ENCODE measurements at regions not wholly inside any gene's neighbourhood (a gene's known extent, or its start where the extent isn't known, plus 50 kb on each side); places are given as distances from the start of the nearest gene placed in this dataset.
A peak's percentile ranks its signal among the peaks of the same experiment; 100 is the strongest.
"Not testable (repeated sequence)": the region's sequence is repeated elsewhere in the genome, so short reads cannot be mapped to it uniquely, and the experiment has no call there.

DNA sequence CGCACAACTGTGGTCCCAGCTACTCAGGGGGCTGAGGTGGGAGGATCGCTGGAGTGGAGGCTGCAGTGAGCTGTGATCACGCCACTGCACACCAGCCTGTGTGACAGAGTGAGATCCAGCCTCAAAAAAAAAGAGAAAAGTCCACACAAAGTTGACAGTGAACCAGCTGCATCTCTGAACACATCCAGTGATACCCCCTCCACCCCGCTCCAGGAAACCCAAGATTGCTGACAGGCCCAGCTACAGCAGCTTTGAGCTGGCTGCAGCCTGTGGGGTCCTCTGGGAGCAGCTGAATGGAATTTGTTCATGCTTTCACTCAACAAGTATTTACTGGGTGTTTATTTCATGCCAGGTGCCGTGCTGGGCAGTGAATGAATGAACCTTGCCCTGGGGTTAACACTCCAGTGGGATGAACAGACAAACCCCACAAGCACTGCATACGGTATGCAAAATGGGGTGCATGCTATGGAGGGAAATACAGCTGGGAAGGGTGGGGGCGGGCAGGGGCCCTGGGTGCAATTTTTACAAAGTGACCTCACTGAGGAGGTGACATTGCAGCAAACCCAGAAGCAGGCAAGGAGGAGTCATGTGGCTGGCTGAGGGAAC lies 170.9 kb downstream of the GOSR1 start:
- in situ Hi-C loops (cut with HindIII; ENCODE audit: low sequenced_read_pairs); DNase-seq (ENCODE audit: low spot score): not testable (repeated sequence)

DNA sequence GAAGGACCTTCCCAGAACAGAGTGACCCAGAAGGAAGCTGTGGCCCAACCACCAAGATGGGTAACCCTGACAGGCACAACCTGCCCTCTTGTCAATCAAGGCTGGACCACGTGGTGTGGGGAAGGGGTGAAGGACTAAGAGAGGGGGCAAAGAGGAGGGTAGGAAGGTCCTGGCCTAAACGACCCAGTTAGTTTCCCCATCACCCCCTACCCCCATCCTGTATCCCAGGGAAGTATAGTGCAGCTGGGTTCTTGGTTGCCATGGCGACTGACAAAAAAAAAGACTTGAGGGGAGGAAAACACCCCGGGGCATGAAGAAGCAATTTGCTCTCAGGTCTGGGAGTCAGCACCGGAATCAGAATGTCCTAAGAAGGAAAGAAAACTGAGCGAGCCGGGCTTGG lies 168.7 kb downstream of the GOSR1 start:
- DNase-seq (ENCODE audit: low spot score); in situ Hi-C loops (cut with HindIII; ENCODE audit: low sequenced_read_pairs): not testable (repeated sequence)

DNA sequence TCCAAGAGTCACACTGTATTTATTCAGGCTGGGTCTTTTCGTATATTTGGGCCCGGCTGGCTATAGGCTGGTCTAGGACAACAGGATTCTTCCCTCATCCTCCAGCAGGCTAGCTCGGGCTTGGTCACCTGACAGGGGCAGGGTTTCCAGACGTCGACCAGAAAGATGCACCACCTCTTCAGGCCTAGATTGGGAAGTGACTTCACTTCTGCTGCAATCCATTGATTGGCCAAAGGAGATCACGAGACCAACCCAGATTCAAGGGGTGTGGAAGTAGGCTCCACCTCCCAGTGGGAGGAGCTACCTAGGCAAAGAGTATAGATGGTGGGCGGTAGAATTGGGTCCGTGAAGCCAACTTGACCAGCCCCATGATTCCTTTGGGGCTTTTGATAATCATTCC lies 167.5 kb downstream of the GOSR1 start:
- in situ Hi-C loops (cut with HindIII; ENCODE audit: low sequenced_read_pairs); DNase-seq (ENCODE audit: low spot score): not testable (repeated sequence)

DNA sequence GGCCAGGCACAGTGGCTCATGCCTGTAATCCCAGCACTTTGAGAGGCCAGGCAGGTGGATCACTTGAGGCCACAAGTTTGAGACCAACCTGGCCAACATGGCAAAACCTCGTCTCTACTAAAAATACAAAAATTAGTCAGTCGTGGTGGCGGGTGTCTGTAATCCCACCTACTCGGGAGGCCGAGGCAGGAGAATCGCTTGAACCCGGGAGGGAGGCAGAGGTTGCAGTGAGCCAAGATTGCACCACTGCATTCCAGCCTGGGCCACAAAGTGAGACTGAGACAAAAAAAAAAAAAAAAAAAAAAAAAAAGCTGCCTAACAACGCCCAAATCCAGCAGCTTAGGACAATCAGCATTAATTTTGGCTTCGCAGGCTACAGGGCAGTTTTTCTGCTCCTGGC lies 167.1 kb downstream of the GOSR1 start:
- DNase-seq (ENCODE audit: low spot score); in situ Hi-C loops (cut with HindIII; ENCODE audit: low sequenced_read_pairs): not testable (repeated sequence)

DNA sequence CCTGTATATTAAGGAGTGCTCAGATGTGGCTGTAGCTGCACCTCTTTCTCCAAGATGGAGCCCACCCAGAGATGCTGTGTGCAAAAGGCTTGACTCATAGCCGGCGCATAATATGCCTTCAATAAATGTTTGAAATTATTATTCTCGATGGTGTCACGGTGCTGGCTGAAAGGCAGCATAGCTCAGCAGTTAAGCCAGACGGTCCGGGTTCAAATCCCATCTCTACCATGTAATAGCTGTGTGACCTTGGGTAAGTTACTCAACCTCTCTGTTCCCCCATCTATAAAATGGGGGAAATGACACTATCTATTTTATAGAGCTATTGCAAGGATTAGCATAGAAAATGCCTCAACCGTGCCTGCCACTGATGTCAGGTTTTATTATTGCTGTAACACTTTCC lies 164.2 kb downstream of the GOSR1 start:
- in situ Hi-C loops (cut with HindIII; ENCODE audit: low sequenced_read_pairs); DNase-seq (ENCODE audit: low spot score): not testable (repeated sequence)

DNA sequence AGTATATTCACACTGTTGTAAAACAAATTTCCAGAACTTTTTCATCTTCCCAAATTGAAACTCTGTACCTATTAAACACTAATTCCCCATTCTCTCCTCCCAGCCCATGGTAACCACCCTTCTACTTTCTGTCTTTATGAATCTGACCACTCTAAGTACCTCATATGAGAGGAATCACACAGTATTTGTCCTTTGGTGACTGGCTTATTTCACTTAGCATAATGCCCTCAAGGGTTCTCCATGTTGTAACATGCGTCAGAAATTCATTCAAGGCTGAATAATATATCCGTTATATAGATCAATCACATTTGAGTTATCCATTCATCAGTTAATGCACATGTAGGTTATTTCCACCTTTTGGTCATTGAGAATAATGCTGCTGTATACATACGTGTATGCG lies 162.2 kb downstream of the GOSR1 start:
- in situ Hi-C loops (cut with HindIII; ENCODE audit: low sequenced_read_pairs) = not testable (repeated sequence)

DNA sequence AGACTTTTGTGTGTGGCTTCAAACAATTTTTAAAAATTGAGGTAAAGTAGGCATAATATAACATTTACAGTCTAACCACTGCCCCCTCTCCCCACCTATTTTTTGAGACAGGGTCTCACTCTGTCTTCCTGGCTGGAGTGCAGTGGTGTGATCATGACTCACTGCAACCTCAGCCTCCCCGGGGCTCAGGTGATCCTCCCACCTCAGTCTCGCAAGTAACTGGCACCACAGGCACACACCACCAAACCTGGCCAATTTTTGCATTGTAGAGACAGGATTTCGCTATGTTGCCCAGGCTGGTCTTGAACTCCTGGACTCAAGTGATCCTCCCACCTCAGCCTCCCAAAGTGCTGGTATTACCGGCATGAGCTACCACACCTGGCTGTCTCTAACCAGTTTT lies 161.8 kb downstream of the GOSR1 start:
- DNase-seq (ENCODE audit: low spot score); in situ Hi-C loops (cut with HindIII; ENCODE audit: low sequenced_read_pairs): not testable (repeated sequence)

More for the DNA sequence above, 162.2 kb downstream of the GOSR1 start:
- not testable (repeated sequence) for DNase-seq (ENCODE audit: low spot score)

DNA sequence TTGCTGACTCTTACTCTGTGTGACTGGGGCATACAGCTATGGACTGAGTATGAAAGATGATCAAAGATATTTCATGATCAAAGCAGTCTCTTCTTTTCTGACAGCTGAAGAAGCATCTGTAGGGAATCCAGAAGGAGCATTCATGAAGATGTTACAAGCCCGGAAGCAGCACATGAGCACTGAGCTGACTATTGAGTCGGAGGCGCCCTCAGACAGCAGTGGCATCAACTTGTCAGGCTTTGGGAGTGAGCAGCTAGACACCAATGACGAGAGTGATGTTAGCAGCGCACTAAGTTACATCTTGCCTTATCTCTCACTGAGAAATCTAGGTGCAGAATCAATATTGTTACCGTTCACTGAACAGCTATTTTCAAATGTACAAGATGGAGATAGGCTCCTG lies 154.4 kb downstream of the GOSR1 start:
- in situ Hi-C loops (cut with HindIII; ENCODE audit: low sequenced_read_pairs); DNase-seq (ENCODE audit: low spot score): not testable (repeated sequence)

DNA sequence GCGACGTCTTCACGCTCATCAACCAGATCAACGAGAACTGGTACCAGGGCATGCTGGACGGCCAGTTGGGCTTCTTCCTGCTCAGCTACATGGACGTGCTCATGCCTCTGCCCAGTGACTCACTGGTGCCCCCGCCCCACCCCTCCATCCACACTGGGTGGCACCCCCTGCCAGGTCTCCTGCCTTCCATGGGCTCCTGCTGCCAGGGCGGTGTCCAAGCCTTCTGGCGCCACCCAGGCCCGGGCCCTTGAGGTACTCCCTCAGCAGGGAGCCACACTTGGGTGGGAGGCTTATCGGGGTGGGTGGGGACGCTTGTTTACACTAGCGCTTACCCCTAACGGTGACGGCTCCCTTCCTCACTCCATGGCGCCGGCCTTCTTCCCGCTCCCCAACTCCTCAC lies 148.2 kb downstream of the GOSR1 start:
- in situ Hi-C loops (cut with HindIII; ENCODE audit: low sequenced_read_pairs) = not testable (repeated sequence)

DNA sequence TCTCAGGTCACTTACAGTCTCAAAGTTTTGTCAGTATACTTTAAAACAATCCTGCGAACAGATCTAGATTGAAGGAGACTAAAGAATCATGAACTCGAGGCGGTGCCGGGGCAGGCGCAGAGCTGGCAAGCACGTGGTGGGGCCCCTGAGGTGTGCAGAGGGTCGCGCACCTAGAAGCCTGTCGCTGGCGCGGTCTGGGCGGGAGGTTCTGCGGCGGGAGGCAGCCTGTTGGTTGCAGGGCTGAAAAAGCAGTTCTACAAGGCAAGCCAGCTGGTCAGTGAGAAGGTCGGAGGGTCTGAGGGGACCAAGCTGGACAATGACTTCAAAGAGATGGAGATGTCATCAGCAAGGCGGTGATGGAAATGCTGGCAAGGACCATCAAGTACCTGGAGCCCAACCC lies 147.0 kb downstream of the GOSR1 start:
- in situ Hi-C loops (cut with HindIII; ENCODE audit: low sequenced_read_pairs) = not testable (repeated sequence)

More for the DNA sequence above, 148.2 kb downstream of the GOSR1 start:
- DNase-seq (ENCODE audit: low spot score) = not testable (repeated sequence)

DNA sequence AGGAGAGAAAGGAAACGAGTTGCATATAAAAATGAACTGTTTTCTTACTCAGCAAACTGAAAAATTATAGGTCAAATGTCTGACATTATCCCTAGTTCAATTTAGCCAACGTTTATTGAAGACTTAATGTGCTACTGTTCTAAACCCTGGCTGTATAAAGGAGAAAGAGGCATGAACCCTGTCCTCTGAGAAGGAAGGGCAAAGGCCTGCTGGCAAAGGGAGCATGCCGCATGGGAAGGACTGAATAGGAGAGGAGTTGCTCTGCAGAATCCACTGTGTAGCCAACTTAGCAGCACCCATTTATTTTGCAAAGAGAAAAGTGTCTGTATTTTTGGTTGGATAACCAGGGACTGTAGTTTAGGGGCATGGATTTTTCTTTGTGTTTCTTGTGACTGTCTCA lies 132.5 kb downstream of the GOSR1 start:
- in situ Hi-C loops (cut with HindIII; ENCODE audit: low sequenced_read_pairs); DNase-seq (ENCODE audit: low spot score): not testable (repeated sequence)

More for the DNA sequence above, 147.0 kb downstream of the GOSR1 start:
- not testable (repeated sequence) for DNase-seq (ENCODE audit: low spot score)

DNA sequence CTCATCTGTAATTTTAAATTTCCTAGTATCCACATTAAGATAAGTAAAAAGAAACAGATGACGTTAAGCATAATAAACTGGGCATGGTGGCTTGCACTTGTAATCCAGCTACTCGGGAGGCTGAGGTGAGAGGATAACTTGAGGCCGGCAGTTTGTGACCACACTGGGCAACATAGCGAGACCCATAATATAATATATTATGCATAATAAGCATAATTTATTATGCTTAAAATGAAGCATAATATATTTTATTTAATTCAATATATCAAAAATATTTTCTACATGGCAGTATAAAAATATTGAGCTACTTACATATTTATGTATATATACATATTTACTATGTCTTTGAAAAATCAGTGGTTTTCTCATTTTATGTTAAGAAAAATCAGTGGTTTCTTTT lies 128.3 kb downstream of the GOSR1 start:
- no peak for DNase-seq (ENCODE audit: low spot score)
- in situ Hi-C loops (cut with HindIII; ENCODE audit: low sequenced_read_pairs) = no loop called here

DNA sequence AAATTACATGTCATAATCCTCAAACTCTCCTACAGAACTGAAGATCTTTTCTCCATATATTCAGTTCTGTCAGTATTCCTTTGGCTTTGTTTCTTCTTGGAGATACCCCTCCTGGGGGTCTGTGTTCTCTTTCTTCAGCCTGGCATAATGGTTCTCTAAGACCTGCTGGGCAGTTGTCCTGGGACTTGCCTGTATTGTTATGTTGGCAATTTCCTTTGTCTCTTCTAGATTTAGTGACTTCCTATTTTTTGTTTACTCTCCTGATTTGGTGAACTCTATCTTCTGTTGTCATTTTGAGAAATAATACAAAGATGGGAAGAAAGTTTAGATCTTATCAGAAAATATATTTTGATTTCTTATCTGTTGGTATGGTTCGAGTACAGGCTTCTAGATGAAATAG lies 127.8 kb downstream of the GOSR1 start:
- no peak for DNase-seq (ENCODE audit: low spot score)
- in situ Hi-C loops (cut with HindIII; ENCODE audit: low sequenced_read_pairs) = no loop called here

DNA sequence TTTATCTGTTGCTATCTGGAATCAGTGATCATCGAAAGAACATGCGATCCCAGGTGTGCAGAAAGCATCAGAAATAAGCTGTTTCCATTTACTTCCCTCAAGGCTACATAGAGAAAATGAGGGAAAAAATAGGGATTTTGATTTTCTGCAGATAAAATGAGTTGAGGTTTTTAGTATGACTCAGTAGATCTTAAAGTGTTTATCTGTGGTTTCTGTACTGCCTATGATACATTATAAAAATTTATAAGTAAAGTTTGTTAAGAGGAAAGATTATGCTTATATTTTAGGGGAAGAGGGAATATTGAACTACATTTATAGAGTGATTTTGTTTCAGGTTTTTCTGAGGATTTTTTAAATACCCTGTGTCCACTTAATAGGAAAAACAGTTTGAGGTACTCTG lies 125.2 kb downstream of the GOSR1 start:
- in situ Hi-C loops (cut with HindIII; ENCODE audit: low sequenced_read_pairs); DNase-seq (ENCODE audit: low spot score): not testable (repeated sequence)

DNA sequence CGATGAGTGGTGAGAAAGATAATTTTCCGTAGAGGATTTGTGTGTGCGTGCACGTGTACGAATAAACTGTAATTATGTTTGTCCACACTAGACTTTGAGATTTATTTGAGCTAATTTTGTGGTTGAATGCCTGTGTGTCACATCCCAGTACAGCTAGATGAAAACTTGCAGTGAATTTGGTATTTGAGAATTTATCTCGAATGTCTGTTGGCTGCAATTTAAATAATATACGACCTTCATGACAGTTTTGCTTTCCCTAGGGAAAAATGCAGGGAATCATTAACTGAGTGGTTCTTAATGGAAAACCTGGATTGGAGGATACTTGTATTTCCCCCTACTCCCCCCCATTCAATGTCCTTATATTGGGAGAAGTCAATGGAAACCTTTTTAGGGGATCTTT lies 124.8 kb downstream of the GOSR1 start:
- in situ Hi-C loops (cut with HindIII; ENCODE audit: low sequenced_read_pairs) = not testable (repeated sequence)
- DNase-seq (ENCODE audit: low spot score) = peak; percentile 9

DNA sequence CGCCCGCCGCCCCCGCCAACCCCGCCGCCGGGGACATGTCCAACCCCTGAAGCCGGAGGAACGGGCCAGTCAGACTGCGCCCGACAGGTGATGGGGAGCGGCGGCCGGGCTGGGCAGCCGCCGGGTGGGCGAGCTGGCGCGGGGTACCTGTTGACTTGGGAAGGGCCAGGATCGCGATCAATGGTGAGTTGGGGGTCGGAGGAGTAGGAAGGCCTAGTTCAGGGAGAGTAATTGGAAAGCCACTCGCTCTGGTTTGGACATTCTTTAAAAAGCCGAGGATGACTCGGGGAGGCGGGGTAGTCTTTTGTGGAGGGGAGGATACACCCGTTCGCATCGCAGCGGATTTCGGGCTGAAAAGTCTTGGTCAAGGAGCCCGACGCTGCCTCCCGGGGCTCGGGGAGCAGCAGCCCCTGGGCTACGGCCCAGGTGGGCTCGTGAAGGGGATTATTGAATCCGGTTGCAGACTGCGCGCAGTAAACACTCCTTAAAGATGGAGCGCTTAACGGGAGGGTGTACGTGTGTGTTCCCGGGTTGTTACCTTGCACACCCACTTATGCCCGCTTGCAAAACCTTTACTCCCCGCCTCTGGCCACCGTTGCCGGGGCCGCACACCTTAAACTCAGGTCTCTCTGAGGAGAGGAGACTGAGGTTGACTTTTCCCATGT lies 123.8 kb downstream of the GOSR1 start:
- in situ Hi-C loops (cut with HindIII; ENCODE audit: low sequenced_read_pairs) = no loop called here
- peak; percentile 48 for DNase-seq (ENCODE audit: low spot score)

DNA sequence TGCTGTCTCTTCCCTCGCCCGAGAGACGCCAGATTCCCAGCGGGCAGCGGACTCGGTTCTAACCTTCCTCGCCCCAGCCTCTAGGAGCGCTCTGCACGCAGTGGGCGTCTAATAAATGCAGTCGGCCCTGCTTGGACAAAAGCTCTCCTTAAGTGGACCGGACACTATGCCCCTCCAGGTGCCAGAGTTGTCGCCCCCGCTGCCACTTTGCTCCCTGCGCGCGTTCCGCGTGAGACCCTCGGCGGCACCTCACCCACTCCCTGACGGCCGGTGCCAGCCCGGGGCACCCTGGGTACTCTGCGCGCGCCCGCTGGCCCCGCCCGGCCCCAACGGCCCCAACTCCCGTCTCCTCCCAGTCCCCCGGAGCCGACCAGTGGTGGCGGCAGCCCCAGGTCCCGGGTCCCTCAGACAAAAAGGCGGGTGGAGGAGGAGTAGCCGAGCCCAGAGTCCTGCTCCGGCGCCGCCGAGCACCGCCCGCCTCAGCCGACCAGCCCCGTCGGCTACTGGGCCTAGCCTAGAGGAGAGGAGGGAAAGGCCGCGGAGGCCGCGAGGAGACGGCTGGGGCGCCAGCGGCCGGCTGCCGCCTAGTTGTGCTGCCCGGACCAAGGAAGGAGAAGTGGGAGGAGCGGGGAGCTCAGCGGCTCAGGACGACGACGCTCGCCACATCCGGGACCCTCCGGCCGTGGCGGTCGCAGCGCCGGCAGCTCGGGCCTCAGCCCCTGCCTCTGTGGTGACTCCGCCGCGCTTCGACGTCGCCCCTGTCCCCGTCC lies 123.0 kb downstream of the GOSR1 start:
- DNase-seq (ENCODE audit: low spot score) = peak; percentile 79

DNA sequence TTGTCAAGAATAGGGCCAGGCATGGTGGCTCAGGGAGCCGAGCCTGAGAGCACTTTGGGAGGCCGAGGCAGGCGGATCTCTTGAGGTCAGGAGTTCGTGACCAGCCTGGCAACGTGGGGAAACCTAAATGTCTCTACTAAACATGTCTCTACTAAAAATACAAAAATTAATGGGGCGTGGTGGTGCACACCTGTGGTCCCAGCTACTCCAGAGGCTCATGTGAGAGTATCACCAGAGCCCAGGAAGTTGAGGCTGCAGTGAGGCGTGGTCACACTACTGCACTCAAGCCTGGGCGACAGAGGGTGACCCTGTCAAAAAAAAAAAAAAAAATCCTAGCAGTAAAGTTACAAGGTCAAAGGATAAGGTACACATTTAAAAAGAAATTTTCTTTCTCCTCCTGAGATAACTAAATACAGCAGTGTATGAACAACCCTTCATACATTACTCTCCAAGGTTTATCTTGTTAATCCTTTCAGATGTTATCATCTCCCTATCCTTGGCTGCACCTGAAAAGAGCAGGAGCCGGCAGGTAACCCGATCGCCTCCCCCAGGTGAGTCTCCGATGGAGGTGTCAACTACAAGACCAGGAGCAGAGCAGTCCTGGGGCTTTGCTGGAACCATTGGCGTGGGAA lies 122.3 kb downstream of the GOSR1 start:
- DNase-seq (ENCODE audit: low spot score) = no peak
- in situ Hi-C loops (cut with HindIII; ENCODE audit: low sequenced_read_pairs) = no loop called here

More for the DNA sequence above, 123.0 kb downstream of the GOSR1 start:
- in situ Hi-C loops (cut with HindIII; ENCODE audit: low sequenced_read_pairs) = no loop called here

DNA sequence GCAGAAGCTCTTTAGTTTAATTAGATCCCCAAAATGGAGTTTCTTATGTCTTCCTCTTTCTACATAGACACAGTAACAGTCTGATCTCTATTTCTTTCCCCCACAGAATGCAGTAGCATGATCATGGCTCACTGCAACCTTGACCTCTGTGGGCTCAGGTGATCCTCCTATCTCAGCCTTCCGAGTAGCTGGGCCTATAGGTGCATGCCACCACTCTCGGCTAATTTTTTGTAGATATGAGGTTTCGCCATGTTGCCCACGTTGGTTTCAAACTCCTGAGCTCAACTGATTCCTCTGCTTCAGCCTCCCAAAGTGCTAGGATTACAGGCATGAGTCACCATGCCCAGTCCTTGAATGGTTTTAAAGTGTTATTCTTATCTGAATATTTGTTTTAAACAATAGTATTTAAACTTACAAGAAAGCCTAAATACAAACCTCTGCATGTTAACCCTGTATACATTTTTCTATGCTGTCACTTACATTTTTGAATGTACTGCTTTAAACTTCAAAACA lies 120.6 kb downstream of the GOSR1 start:
- DNase-seq (ENCODE audit: low spot score) = no peak
- in situ Hi-C loops (cut with HindIII; ENCODE audit: low sequenced_read_pairs) = no loop called here

Data from G401 (cell line).